ENCODE measurements at regions not wholly inside any gene's neighbourhood (a gene's known extent, or its start where the extent isn't known, plus 50 kb on each side); places are given as distances from the start of the nearest gene placed in this dataset.

DNA sequence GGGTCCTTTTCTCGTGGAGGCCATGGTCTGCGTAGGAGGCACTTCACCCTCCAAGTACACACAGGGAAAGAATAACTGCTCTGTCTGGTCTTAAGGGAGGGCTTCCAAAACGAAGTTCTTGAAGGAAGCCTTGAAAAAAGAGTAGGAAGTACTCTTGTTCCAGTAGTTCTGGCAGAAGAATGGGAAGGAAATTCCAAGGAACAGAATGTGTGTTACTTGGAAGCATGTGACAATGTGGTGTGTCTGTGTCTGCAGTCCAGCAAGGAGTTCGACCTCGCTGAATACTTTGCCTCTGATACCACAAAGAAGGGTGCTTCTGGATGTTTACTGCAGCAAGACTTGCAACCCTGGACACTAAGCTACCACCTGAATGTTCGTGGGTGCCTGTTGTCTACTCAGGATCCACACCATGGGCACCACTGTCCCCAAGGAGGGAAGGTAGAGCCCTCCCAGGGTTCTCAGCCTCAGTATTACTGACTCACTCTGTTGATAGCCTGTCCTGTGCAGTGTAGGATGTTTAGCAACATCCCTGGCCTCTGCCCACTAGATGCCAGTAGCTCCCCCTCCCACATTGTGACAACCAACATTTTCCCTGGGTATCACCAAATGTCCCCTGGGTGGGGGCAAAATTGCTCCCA, 471.6 kb upstream of the CDH4 start:
- Histone ChIP-seq H3K4me1 (no peaks in the 10 kb centered on the region), H3K27ac (no peak overlapping the region), H3K4me2 (no peak overlapping the region), H3K4me3 (no peak overlapping the region), H3K9me3 (no peaks in the 10 kb centered on the region)
- DNase-seq (ENCODE audit: low read depth in 1 of 2, low spot score in 1 of 2) (no peak), ATAC-seq (no peak), FAIRE-seq (no peak)
- POLR2A ChIA-PET = no interaction called here
- TF ChIP-seq HDAC2 (IDR thresholded peaks at IDR 0.05) (no peak), SMC3 (IDR thresholded peaks at IDR 0.05) (no peak), TFCP2L1 (CRISPR knock-in tag; IDR thresholded peaks at IDR 0.05) (no peak), BCL3 (IDR thresholded peaks at IDR 0.05) (no peak), CBX2 (IDR thresholded peaks at IDR 0.05; ENCODE audit: borderline replicate concordance, low read depth) (no peak), REST (IDR thresholded peaks at IDR 0.05) (no peak), MAFK (IDR thresholded peaks at IDR 0.05; ENCODE audit: partially characterized antibody) (no peak), ZFP36 (IDR thresholded peaks at IDR 0.05; ENCODE audit: borderline replicate concordance, partially characterized antibody) (no peak), EHMT2 (IDR thresholded peaks at IDR 0.05; ENCODE audit: low read depth) (no peak), HEYL (CRISPR knock-in tag; IDR thresholded peaks at IDR 0.05) (no peak)
- TF ChIP-seq, protein P1, sequence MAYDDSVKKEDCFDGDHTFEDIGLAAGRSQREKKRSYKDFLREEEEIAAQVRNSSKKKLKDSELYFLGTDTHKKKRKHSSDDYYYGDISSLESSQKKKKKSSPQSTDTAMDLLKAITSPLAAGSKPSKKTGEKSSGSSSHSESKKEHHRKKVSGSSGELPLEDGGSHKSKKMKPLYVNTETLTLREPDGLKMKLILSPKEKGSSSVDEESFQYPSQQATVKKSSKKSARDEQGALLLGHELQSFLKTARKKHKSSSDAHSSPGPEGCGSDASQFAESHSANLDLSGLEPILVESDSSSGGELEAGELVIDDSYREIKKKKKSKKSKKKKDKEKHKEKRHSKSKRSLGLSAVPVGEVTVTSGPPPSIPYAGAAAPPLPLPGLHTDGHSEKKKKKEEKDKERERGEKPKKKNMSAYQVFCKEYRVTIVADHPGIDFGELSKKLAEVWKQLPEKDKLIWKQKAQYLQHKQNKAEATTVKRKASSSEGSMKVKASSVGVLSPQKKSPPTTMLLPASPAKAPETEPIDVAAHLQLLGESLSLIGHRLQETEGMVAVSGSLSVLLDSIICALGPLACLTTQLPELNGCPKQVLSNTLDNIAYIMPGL (CRISPR knock-in tag; IDR thresholded peaks at IDR 0.05; ENCODE audit: borderline replicate concordance) = no peak
- CTCF ChIA-PET = no interaction called here
- WGBS (ENCODE audit: missing lambda C conversion rate) = 4% methylated on average over 6 of the region's 6 CpGs

DNA sequence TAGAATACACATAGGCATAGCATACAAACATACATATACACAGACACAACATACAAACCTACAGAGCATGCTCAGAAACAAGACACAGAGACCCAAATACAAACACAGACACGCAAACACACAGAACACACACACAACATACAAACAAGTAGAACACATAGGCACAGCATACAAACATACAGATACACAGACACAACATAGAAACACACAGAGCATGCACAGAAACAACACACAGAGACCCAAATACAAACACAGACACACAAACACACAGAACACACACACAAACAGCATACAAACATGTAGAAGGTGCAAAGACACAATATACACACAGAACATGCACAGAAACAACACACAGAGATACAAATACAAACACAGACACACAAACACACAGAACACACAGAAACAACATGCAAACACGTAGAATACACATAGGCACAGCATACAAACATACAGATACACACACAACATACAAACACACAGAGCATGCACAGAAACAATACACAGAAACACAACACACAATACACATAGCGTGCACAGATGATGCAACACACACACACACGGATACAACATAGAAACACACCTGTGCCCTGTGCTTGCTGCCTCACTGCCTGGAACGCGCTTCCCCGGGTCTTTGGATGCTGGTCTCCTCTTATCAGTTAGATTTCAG, 469.0 kb upstream of the CDH4 start:
- ATAC-seq (no peak), FAIRE-seq (no peak), DNase-seq (ENCODE audit: low read depth in 1 of 2, low spot score in 1 of 2) (no peak)
- Histone ChIP-seq H3K4me3 (no peak overlapping the region), H3K27ac (no peak overlapping the region), H3K9me3 (no peaks in the 10 kb centered on the region), H3K4me1 (no peaks in the 10 kb centered on the region), H3K4me2 (no peak overlapping the region)
- WGBS (ENCODE audit: missing lambda C conversion rate) = 41% methylated on average over 7 of the region's 7 CpGs
- ChIA-PET POLR2A (no interaction called here), CTCF (no interaction called here)
- TF ChIP-seq GATA3 (IDR thresholded peaks at IDR 0.05; ENCODE audit: borderline replicate concordance) = no peak
- no peak for TF ChIP-seq MAZ (IDR thresholded peaks at IDR 0.05; ENCODE audit: borderline replicate concordance, low read depth, low read length)

- Histone ChIP-seq H3K4me3 (no peak overlapping the region), H3K4me1 (no peaks in the 10 kb centered on the region), H3K4me2 (no peak overlapping the region), H3K9me3 (no peaks in the 10 kb centered on the region), H3K27ac (no peak overlapping the region)
- FAIRE-seq (no peak), ATAC-seq (no peak), DNase-seq (ENCODE audit: low read depth in 1 of 2, low spot score in 1 of 2) (no peak)
- WGBS (ENCODE audit: missing lambda C conversion rate) = 2% methylated on average over 1 of the region's 1 CpG
- CTCF ChIA-PET = no interaction called here
- POLR2A ChIA-PET = no interaction called here
- TF ChIP-seq CEBPB (IDR thresholded peaks at IDR 0.05) = no peak
- no peak for TF ChIP-seq EHF (CRISPR knock-in tag; IDR thresholded peaks at IDR 0.05)
- TF ChIP-seq EHMT2 (IDR thresholded peaks at IDR 0.05; ENCODE audit: low read depth) = no peak
- TF ChIP-seq, protein P2, sequence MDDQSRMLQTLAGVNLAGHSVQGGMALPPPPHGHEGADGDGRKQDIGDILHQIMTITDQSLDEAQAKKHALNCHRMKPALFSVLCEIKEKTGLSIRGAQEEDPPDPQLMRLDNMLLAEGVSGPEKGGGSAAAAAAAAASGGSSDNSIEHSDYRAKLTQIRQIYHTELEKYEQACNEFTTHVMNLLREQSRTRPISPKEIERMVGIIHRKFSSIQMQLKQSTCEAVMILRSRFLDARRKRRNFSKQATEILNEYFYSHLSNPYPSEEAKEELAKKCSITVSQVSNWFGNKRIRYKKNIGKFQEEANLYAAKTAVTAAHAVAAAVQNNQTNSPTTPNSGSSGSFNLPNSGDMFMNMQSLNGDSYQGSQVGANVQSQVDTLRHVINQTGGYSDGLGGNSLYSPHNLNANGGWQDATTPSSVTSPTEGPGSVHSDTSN (IDR thresholded peaks at IDR 0.05) = no peak
- no peak for TF ChIP-seq BHLHE40 (IDR thresholded peaks at IDR 0.05; ENCODE audit: low read depth, low read length)
- no peak for TF ChIP-seq MAZ (IDR thresholded peaks at IDR 0.05; ENCODE audit: borderline replicate concordance, low read depth, low read length)
- no peak for TF ChIP-seq HES2 (IDR thresholded peaks at IDR 0.05)
- no peak for TF ChIP-seq HOXB5 (CRISPR knock-in tag; IDR thresholded peaks at IDR 0.05)
- TF ChIP-seq TP53 (CRISPR knock-in tag; IDR thresholded peaks at IDR 0.05) = no peak
- TF ChIP-seq RARB (CRISPR knock-in tag; IDR thresholded peaks at IDR 0.05) = no peak
- no peak for TF ChIP-seq HEYL (CRISPR knock-in tag; IDR thresholded peaks at IDR 0.05)
- no peak for TF ChIP-seq GATA3 (IDR thresholded peaks at IDR 0.05; ENCODE audit: borderline replicate concordance)
- TF ChIP-seq PHF8 (IDR thresholded peaks at IDR 0.05; ENCODE audit: borderline replicate concordance, low read depth) = no peak
- no peak for TF ChIP-seq BCL3 (IDR thresholded peaks at IDR 0.05)
Observed at GRCh38 chr20:60785301-60785700, 466.8 kb upstream of the CDH4 start.
